ENCODE measurements at regions not wholly inside any gene's neighbourhood (a gene's known extent, or its start where the extent isn't known, plus 50 kb on each side); places are given as distances from the start of the nearest gene placed in this dataset.
"Not testable (repeated sequence)": the region's sequence is repeated elsewhere in the genome, so short reads cannot be mapped to it uniquely, and the experiment has no call there.

GRCh38 chr10:8283986-8284385 is 229.5 kb downstream of the GATA3 start:
- DNase-seq, result no peak

- not testable (repeated sequence) for DNase-seq
Measured at GRCh38 chr10:8285970-8286369, 231.5 kb downstream of the GATA3 start.

- no peak for DNase-seq
Measured at GRCh38 chr10:8288600-8288999, 234.1 kb downstream of the GATA3 start.

- DNase-seq, result no peak
Measured at GRCh38 chr10:8289186-8289924, 234.9 kb downstream of the GATA3 start.

GRCh38 chr10:8294779-8295178 is 240.3 kb downstream of the GATA3 start:
- DNase-seq, result no peak

- no peak for DNase-seq
Measured at GRCh38 chr10:8295311-8295710, 240.8 kb downstream of the GATA3 start.

- DNase-seq, result no peak
Measured at GRCh38 chr10:8296090-8296733, 241.7 kb downstream of the GATA3 start.

GRCh38 chr10:8296734-8297101 is 242.2 kb downstream of the GATA3 start:
- no peak for DNase-seq

- DNase-seq, result no peak
Measured at GRCh38 chr10:8297107-8297506, 242.6 kb downstream of the GATA3 start.

- DNase-seq, result no peak
Measured at GRCh38 chr10:8297959-8298358, 243.5 kb downstream of the GATA3 start.

- DNase-seq, result no peak
Measured at GRCh38 chr10:8298896-8299570, 244.5 kb downstream of the GATA3 start.

GRCh38 chr10:8300925-8301324 is 246.4 kb downstream of the GATA3 start:
- DNase-seq, result no peak

- DNase-seq, result no peak
Measured at GRCh38 chr10:8301333-8301732, 246.8 kb downstream of the GATA3 start.

GRCh38 chr10:8301831-8302230 is 247.3 kb downstream of the GATA3 start:
- DNase-seq, result no peak

GRCh38 chr10:8302565-8302964 is 248.1 kb downstream of the GATA3 start:
- DNase-seq, result no peak

- no peak for DNase-seq
Measured at GRCh38 chr10:8304861-8305260, 250.4 kb downstream of the GATA3 start.

GRCh38 chr10:8305876-8306652 is 251.6 kb downstream of the GATA3 start:
- DNase-seq, result no peak

GRCh38 chr10:8306685-8307364 is 252.3 kb downstream of the GATA3 start:
- no peak for DNase-seq

- no peak for DNase-seq
Measured at GRCh38 chr10:8310930-8311329, 256.4 kb downstream of the GATA3 start.

GRCh38 chr10:8311526-8312070 is 257.1 kb downstream of the GATA3 start:
- no peak for DNase-seq

- DNase-seq, result no peak
Measured at GRCh38 chr10:8312079-8312478, 257.6 kb downstream of the GATA3 start.

GRCh38 chr10:8312781-8313180 is 258.3 kb downstream of the GATA3 start:
- no peak for DNase-seq

GRCh38 chr10:8314486-8314885 is 260.0 kb downstream of the GATA3 start:
- no peak for DNase-seq

All from DMS79 treated with DMSO at 0.1 percent for 48 hours (cell line).